ENCODE measurements at regions not wholly inside any gene's neighbourhood (a gene's known extent, or its start where the extent isn't known, plus 50 kb on each side); places are given as distances from the start of the nearest gene placed in this dataset.

GRCh38 chr5:116880150-116880549, 305.5 kb upstream of the SEMA6A start (continued):
- TF ChIP-seq ZNF462 (CRISPR knock-in tag; IDR thresholded peaks at IDR 0.05) = no peak

GRCh38 chr5:116876240-116876840, 301.7 kb upstream of the SEMA6A start:
- no peak overlapping the region for H3K4me2 ChIP-seq
- Mint-ChIP-seq H3K27ac (no peak overlapping the region), H3K4me1 (no peaks in the 10 kb centered on the region), H3K9me3 (no peaks in the 10 kb centered on the region), H3K4me3 (no peak overlapping the region), H3K27me3 (ENCODE audit: insufficient read depth, low read depth, poor library complexity) (no peaks in the 10 kb centered on the region), H3K36me3 (ENCODE audit: low read depth) (no peaks in the 10 kb centered on the region; the same call in 2 of the 3 replicates)
- H3F3A ChIP-seq (replicated peaks; ENCODE audit: low read depth) = no peaks in the 10 kb centered on the region
- H3K27me3 ChIP-seq (ENCODE audit: insufficient read depth) = no peaks in the 10 kb centered on the region
- no peak for TF ChIP-seq JUNB (IDR thresholded peaks at IDR 0.05; ENCODE audit: unreplicated experiment)
- no peak for TF ChIP-seq POLR2AphosphoS5 (IDR thresholded peaks at IDR 0.05; ENCODE audit: low read depth)
- no peak for TF ChIP-seq ZNF462 (CRISPR knock-in tag; IDR thresholded peaks at IDR 0.05)
- TF ChIP-seq STAT1 (IDR thresholded peaks at IDR 0.05; ENCODE audit: unreplicated experiment) = no peak
- no peak for TF ChIP-seq CTCF (conservative IDR thresholded peaks at IDR 0.05; ENCODE audit: low read depth in 2 of 2)
- no peak for TF ChIP-seq EZH2 (IDR thresholded peaks at IDR 0.05; ENCODE audit: low read depth, unreplicated experiment)
- no peak overlapping the region for H2AFZ ChIP-seq
- ATAC-seq (no peak), DNase-seq (ENCODE audit: low spot score) (no peak)
- H3K4me3 ChIP-seq = no peak overlapping the region
- no peak overlapping the region for H3K27ac ChIP-seq (ENCODE audit: low read depth)
- no peaks in the 10 kb centered on the region for H3K36me3 ChIP-seq (ENCODE audit: insufficient read depth)
- no peaks in the 10 kb centered on the region for H4K20me1 ChIP-seq (replicated peaks; ENCODE audit: insufficient read depth)
- H3K4me1 ChIP-seq (ENCODE audit: insufficient read depth) = no peaks in the 10 kb centered on the region
- H3K79me2 ChIP-seq (replicated peaks; ENCODE audit: insufficient read depth) = no peaks in the 10 kb centered on the region
- H3K9me2 ChIP-seq (ENCODE audit: insufficient read depth) = 0 out of 2 replicates have a peak, but pooled peaks cover 1% of the 10 kb centered on the region

Data from GM23338 (cell line).